VCaP (cell line): ENCODE measurements at regions not wholly inside any gene's neighbourhood (a gene's known extent, or its start where the extent isn't known, plus 50 kb on each side); places are given as distances from the start of the nearest gene placed in this dataset.
"Not testable (repeated sequence)": the region's sequence is repeated elsewhere in the genome, so short reads cannot be mapped to it uniquely, and the experiment has no call there.

Experiments used
- H3K27ac ChIP-seq: fragments of 450-650 bp; 2 replicates; pipeline ENCODE4 v1.5.1; 2017
- CTCF ChIP-seq: fragments of 450-650 bp; conservative IDR thresholded peaks from 2 replicates; pipeline ENCODE4 v1.5.1; 2017; ENCODE audit warnings: mild to moderate bottlenecking, moderate library complexity

- no peak overlapping the region for H3K27ac ChIP-seq
- no peak for TF ChIP-seq CTCF
Measured at GRCh38 chr5:117623042-117623805, 1048.6 kb upstream of the SEMA6A start.

- H3K27ac ChIP-seq: no peak overlapping the region
- no peak for TF ChIP-seq CTCF
Measured at GRCh38 chr5:117621921-117622320, 1047.3 kb upstream of the SEMA6A start.

- H3K27ac ChIP-seq: no peak overlapping the region
- no peak for TF ChIP-seq CTCF
Measured at GRCh38 chr5:117615226-117615625, 1040.6 kb upstream of the SEMA6A start.

- H3K27ac ChIP-seq: no peak overlapping the region
- TF ChIP-seq CTCF: no peak
Measured at GRCh38 chr5:117614408-117614807, 1039.8 kb upstream of the SEMA6A start.

- no peak for TF ChIP-seq CTCF
- H3K27ac ChIP-seq: no peak overlapping the region
Measured at GRCh38 chr5:117604845-117605244, 1030.2 kb upstream of the SEMA6A start.

- H3K27ac ChIP-seq: not testable (repeated sequence)
Measured at GRCh38 chr5:117599811-117600210, 1025.2 kb upstream of the SEMA6A start.

GRCh38 chr5:117594166-117594565, 1019.5 kb upstream of the SEMA6A start:
- no peak overlapping the region for H3K27ac ChIP-seq
- no peak for TF ChIP-seq CTCF

GRCh38 chr5:117590944-117591343, 1016.3 kb upstream of the SEMA6A start:
- peak; percentile 74 for TF ChIP-seq CTCF
- no peak overlapping the region for H3K27ac ChIP-seq
